ENCODE measurements at regions not wholly inside any gene's neighbourhood (a gene's known extent, or its start where the extent isn't known, plus 50 kb on each side); places are given as distances from the start of the nearest gene placed in this dataset.

- DNase-seq = no peak
- TF ChIP-seq CTCF (conservative IDR thresholded peaks at IDR 0.05) (no peak), EZH2 (IDR thresholded peaks at IDR 0.05; ENCODE audit: low read depth) (no peak)
- H3K9me3 ChIP-seq (ENCODE audit: insufficient read depth, low read depth) = no peaks in the 10 kb centered on the region
- BruUV-seq (replicated peaks) = no TSS peak
- peaks cover 28% of the 10 kb centered on the region; the same call in 1 of the 2 replicates for H3K27me3 ChIP-seq (ENCODE audit: insufficient read depth, low read depth)
- no peaks in the 10 kb centered on the region for H3K9me2 ChIP-seq (ENCODE audit: insufficient read depth)
- H2AFZ ChIP-seq = no peak overlapping the region
- ChIA-PET POLR2A (ENCODE audit: unreplicated experiment) (no interaction called here), CTCF (no interaction called here)
- H3K4me2 ChIP-seq = no peak overlapping the region
- H4K20me1 ChIP-seq (ENCODE audit: insufficient read depth) = no peaks in the 10 kb centered on the region
- no peaks in the 10 kb centered on the region for H3K79me2 ChIP-seq (ENCODE audit: low read depth)
- no peaks in the 10 kb centered on the region for H3F3A ChIP-seq (ENCODE audit: insufficient read depth, low read depth)
- no peak overlapping the region for H3K4me3 ChIP-seq
- H3K4me1 ChIP-seq (replicated peaks; ENCODE audit: insufficient read depth) = no peaks in the 10 kb centered on the region
- intact Hi-C loops (cut with micrococcal nuclease; ENCODE audit: unreplicated experiment) = no loop called here
- H3K27ac ChIP-seq = no peak overlapping the region
- no peaks in the 10 kb centered on the region for H3K36me3 ChIP-seq (ENCODE audit: low read depth)
These were observed 106.5 kb upstream of the TMEM72 start for GRCh38 chr10:44804661-44805060.

GRCh38 chr10:44805466-44806210 is 105.5 kb upstream of the TMEM72 start:
- Histone ChIP-seq H3K9me2 (ENCODE audit: insufficient read depth) (no peaks in the 10 kb centered on the region), H3K4me2 (no peak overlapping the region)

GRCh38 chr10:44806950-44807349 is 104.2 kb upstream of the TMEM72 start:
- no peaks in the 10 kb centered on the region for H3K9me3 ChIP-seq (ENCODE audit: insufficient read depth, low read depth)
- no peak for DNase-seq
- intact Hi-C loops (cut with micrococcal nuclease; ENCODE audit: unreplicated experiment) = no loop called here
- H3K36me3 ChIP-seq (ENCODE audit: low read depth) = no peaks in the 10 kb centered on the region
- ChIA-PET CTCF (no interaction called here), POLR2A (ENCODE audit: unreplicated experiment) (no interaction called here)
- H2AFZ ChIP-seq = no peak overlapping the region
- H3K4me3 ChIP-seq = no peak overlapping the region
- H3K4me2 ChIP-seq = no peak overlapping the region
- H3K9me2 ChIP-seq (ENCODE audit: insufficient read depth) = no peaks in the 10 kb centered on the region
- no peaks in the 10 kb centered on the region for H4K20me1 ChIP-seq (ENCODE audit: insufficient read depth)
- H3K27me3 ChIP-seq (ENCODE audit: insufficient read depth, low read depth) = peaks cover 23% of the 10 kb centered on the region; the same call in 1 of the 2 replicates
- TF ChIP-seq CTCF (conservative IDR thresholded peaks at IDR 0.05) (no peak), EZH2 (IDR thresholded peaks at IDR 0.05; ENCODE audit: low read depth) (no peak)
- H3K4me1 ChIP-seq (replicated peaks; ENCODE audit: insufficient read depth) = no peaks in the 10 kb centered on the region
- H3K27ac ChIP-seq = no peak overlapping the region
- no peaks in the 10 kb centered on the region for H3K79me2 ChIP-seq (ENCODE audit: low read depth)
- BruUV-seq (replicated peaks) = no TSS peak
- no peaks in the 10 kb centered on the region for H3F3A ChIP-seq (ENCODE audit: insufficient read depth, low read depth)

More at GRCh38 chr10:44805466-44806210, 105.5 kb upstream of the TMEM72 start:
- Histone ChIP-seq H2AFZ (no peak overlapping the region), H3K4me1 (replicated peaks; ENCODE audit: insufficient read depth) (no peaks in the 10 kb centered on the region), H3K9me3 (ENCODE audit: insufficient read depth, low read depth) (no peaks in the 10 kb centered on the region), H3K4me3 (no peak overlapping the region), H3K36me3 (ENCODE audit: low read depth) (no peaks in the 10 kb centered on the region), H3K79me2 (ENCODE audit: low read depth) (no peaks in the 10 kb centered on the region), H3K27me3 (ENCODE audit: insufficient read depth, low read depth) (peaks cover 23% of the 10 kb centered on the region; the same call in 1 of the 2 replicates), H4K20me1 (ENCODE audit: insufficient read depth) (no peaks in the 10 kb centered on the region), H3F3A (ENCODE audit: insufficient read depth, low read depth) (no peaks in the 10 kb centered on the region), H3K27ac (no peak overlapping the region)
- no TSS peak for BruUV-seq (replicated peaks)
- CTCF ChIA-PET = no interaction called here
- intact Hi-C loops (cut with micrococcal nuclease; ENCODE audit: unreplicated experiment) = no loop called here
- no peak for DNase-seq
- TF ChIP-seq EZH2 (IDR thresholded peaks at IDR 0.05; ENCODE audit: low read depth) (no peak), CTCF (conservative IDR thresholded peaks at IDR 0.05) (no peak)
- POLR2A ChIA-PET (ENCODE audit: unreplicated experiment) = no interaction called here

Data from PC-9 (cell line).